ENCODE measurements at regions not wholly inside any gene's neighbourhood (a gene's known extent, or its start where the extent isn't known, plus 50 kb on each side); places are given as distances from the start of the nearest gene placed in this dataset.

DNA sequence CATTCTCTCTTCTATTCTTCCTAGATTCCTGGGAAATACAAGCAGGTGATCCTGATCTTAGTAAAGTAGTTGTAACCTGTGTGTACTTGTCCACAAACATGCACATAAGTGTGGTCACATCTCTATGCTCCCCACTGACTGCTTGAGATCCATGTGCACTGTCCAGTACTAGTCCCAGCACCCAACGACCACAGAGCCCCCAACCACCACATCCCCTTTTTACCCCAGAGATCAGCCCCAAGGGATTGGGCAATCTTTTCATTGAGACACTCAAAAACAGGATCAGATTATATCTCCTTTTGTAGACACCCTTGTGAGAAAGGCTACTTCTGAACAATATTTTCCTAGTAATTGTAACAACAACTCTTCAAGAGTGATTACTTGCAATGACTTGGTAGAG lies 240.6 kb downstream of the ACTL7B start:
- intact Hi-C loops (cut with micrococcal nuclease; ENCODE audit: unreplicated experiment), result no loop called here
- Mint-ChIP-seq H3K4me1 (ENCODE audit: low read depth, unreplicated experiment) (peaks cover 9% of the 10 kb centered on the region), H3K27me3 (ENCODE audit: unreplicated experiment) (peaks cover 46% of the 10 kb centered on the region), H3K9me3 (ENCODE audit: low read depth, unreplicated experiment) (no peaks in the 10 kb centered on the region), H3K27ac (ENCODE audit: unreplicated experiment) (no peak overlapping the region), H3K36me3 (ENCODE audit: insufficient read depth, unreplicated experiment) (no peaks in the 10 kb centered on the region), H3K4me3 (ENCODE audit: low read depth, unreplicated experiment) (no peak overlapping the region)
- BruUV-seq (replicated peaks), result no TSS peak
- TF ChIP-seq, protein P1, sequence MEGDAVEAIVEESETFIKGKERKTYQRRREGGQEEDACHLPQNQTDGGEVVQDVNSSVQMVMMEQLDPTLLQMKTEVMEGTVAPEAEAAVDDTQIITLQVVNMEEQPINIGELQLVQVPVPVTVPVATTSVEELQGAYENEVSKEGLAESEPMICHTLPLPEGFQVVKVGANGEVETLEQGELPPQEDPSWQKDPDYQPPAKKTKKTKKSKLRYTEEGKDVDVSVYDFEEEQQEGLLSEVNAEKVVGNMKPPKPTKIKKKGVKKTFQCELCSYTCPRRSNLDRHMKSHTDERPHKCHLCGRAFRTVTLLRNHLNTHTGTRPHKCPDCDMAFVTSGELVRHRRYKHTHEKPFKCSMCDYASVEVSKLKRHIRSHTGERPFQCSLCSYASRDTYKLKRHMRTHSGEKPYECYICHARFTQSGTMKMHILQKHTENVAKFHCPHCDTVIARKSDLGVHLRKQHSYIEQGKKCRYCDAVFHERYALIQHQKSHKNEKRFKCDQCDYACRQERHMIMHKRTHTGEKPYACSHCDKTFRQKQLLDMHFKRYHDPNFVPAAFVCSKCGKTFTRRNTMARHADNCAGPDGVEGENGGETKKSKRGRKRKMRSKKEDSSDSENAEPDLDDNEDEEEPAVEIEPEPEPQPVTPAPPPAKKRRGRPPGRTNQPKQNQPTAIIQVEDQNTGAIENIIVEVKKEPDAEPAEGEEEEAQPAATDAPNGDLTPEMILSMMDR (IDR thresholded peaks at IDR 0.05; ENCODE audit: unreplicated experiment), result no peak
- CTCF ChIA-PET, result no interaction called here
- no peak for DNase-seq

DNA sequence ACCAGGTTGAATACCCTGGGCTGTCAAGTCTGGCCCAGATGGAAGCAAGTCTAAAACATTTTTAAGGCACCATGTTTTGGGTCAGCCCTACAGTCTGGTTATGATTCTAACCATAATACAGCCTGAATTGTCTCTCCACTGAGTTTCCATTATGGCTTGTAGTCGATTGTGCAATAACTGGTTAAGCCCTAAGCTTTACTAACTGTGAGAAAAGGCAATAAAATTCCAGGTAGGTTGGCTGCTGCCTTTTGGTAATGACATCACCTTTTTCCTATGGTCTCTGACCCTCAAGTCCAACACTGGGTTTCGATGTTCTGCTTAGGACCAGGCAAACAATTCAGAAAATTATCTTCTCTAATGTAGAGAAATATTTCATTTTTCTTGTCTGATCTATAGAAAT lies 243.3 kb downstream of the ACTL7B start:
- Mint-ChIP-seq H3K27me3 (ENCODE audit: unreplicated experiment) (peaks cover 64% of the 10 kb centered on the region), H3K9me3 (ENCODE audit: low read depth, unreplicated experiment) (no peaks in the 10 kb centered on the region), H3K27ac (ENCODE audit: unreplicated experiment) (no peak overlapping the region), H3K4me3 (ENCODE audit: low read depth, unreplicated experiment) (no peak overlapping the region), H3K36me3 (ENCODE audit: insufficient read depth, unreplicated experiment) (no peaks in the 10 kb centered on the region), H3K4me1 (ENCODE audit: low read depth, unreplicated experiment) (peaks cover 5% of the 10 kb centered on the region)
- TF ChIP-seq, protein P1 (IDR thresholded peaks at IDR 0.05; ENCODE audit: unreplicated experiment), result no peak
- intact Hi-C loops (cut with micrococcal nuclease; ENCODE audit: unreplicated experiment), result no loop called here
- CTCF ChIA-PET, result no interaction called here
- DNase-seq, result no peak
- BruUV-seq (replicated peaks), result no TSS peak

DNA sequence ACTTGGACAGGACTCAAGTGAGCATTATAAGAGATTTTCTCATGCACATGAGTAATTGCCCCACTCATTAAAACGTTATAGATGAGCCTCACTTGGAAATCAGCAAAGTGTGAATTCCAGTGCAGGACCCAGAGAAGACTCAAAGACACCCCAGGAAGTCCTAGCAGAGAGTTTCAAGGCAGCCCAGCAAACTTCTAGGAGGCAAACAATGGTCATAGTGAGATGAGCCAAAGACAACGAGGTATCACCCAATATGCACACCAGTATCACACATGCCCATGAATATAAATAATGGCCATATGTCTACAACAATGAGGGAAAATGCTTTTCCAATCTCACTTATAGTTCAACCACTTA lies 245.9 kb downstream of the ACTL7B start:
- no peak overlapping the region for H3K27ac Mint-ChIP-seq (ENCODE audit: unreplicated experiment)
- H3K36me3 Mint-ChIP-seq (ENCODE audit: insufficient read depth, unreplicated experiment), result no peaks in the 10 kb centered on the region
- H3K4me1 Mint-ChIP-seq (ENCODE audit: low read depth, unreplicated experiment), result no peaks in the 10 kb centered on the region
- H3K4me3 Mint-ChIP-seq (ENCODE audit: low read depth, unreplicated experiment), result no peak overlapping the region
- DNase-seq, result no peak
- CTCF ChIA-PET, result no interaction called here
- H3K27me3 Mint-ChIP-seq (ENCODE audit: unreplicated experiment), result peaks cover 46% of the 10 kb centered on the region
- intact Hi-C loops (cut with micrococcal nuclease; ENCODE audit: unreplicated experiment), result no loop called here
- H3K9me3 Mint-ChIP-seq (ENCODE audit: low read depth, unreplicated experiment), result no peaks in the 10 kb centered on the region
- TF ChIP-seq, protein P1 (IDR thresholded peaks at IDR 0.05; ENCODE audit: unreplicated experiment), result no peak
- BruUV-seq (replicated peaks), result no TSS peak

DNA sequence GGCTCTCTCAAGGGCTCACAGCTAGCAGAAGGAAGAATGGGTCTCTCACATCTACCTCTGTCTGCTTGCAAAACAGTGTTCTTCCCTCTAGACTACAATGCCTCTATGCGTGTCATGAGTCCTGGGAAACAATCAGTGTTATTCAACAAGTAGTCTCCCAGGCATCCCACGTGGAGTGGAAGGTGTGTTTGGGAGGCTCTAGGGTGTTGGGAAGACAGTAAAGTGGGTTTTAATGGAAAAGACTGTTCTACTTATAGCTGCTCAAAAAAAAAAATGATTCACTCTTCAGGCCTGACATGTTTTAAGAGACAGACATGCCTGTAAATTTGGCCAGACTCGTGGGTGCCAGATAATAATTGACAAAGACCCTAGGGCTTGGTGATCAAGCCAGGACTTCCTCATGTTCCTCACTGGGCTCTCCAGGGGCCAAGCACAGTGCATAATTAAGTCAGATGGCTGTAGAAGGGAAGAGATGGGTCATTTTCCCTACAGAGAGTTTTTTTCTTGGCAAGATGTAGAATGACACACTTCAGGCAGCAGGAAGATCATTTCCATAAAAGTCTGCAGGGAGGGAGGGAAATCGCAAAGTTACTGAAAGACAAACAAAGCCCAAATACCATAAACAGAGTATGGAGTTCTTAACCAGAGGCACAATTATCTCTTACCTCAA lies 246.4 kb downstream of the ACTL7B start:
- H3K9me3 Mint-ChIP-seq (ENCODE audit: low read depth, unreplicated experiment), result no peaks in the 10 kb centered on the region
- peaks cover 46% of the 10 kb centered on the region for H3K27me3 Mint-ChIP-seq (ENCODE audit: unreplicated experiment)
- H3K4me1 Mint-ChIP-seq (ENCODE audit: low read depth, unreplicated experiment), result no peaks in the 10 kb centered on the region
- no peak overlapping the region for H3K27ac Mint-ChIP-seq (ENCODE audit: unreplicated experiment)
- intact Hi-C loops (cut with micrococcal nuclease; ENCODE audit: unreplicated experiment), result no loop called here
- TF ChIP-seq, protein P1 (IDR thresholded peaks at IDR 0.05; ENCODE audit: unreplicated experiment), result no peak
- no TSS peak for BruUV-seq (replicated peaks)
- CTCF ChIA-PET, result no interaction called here
- no peaks in the 10 kb centered on the region for H3K36me3 Mint-ChIP-seq (ENCODE audit: insufficient read depth, unreplicated experiment)
- no peak overlapping the region for H3K4me3 Mint-ChIP-seq (ENCODE audit: low read depth, unreplicated experiment)
- DNase-seq, result no peak
